GM12864 (cell line): ENCODE measurements at regions not wholly inside any gene's neighbourhood (a gene's known extent, or its start where the extent isn't known, plus 50 kb on each side); places are given as distances from the start of the nearest gene placed in this dataset.
"Not testable (repeated sequence)": the region's sequence is repeated elsewhere in the genome, so short reads cannot be mapped to it uniquely, and the experiment has no call there.

ENCODE experiments used
- DNase-seq: peaks from one replicate; pipeline ENCODE4 v3.0.0-alpha.2; 2011; ENCODE audit warnings: low read depth
- H3K4me3 ChIP-seq: 2 replicates; pipeline ENCODE4 v1.5.1; 2011; ENCODE audit warnings: mild to moderate bottlenecking, low read depth, low read length, control low read depth
- CTCF ChIP-seq: IDR thresholded peaks from 2 replicates; pipeline ENCODE4 v1.5.1; 2011; ENCODE audit warnings: low read depth, mild to moderate bottlenecking, moderate library complexity, low read length, control low read depth, inconsistent platforms; ENCODE audit errors: missing control alignments

DNA sequence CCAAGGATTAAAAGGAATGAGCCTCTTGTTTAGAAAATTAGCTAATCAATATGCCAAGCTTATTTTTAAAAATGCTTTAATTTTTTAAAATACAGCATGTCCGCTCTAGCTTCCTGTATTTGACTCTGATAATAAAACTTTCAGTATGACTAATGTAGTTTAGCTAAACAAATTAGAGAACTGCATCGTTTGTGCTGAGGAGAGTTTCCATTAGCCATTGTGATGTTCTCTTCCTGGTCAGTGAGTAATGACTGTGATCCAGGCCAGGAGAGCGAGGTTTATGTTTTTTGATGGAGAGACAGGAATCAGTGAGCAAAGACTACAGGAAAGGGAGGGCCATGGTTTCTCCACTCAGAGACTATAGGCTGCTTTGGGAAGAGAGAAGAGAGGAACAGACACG is 237.2 kb upstream of the ETAA1 start:
- DNase-seq, result no peak
- no peak for TF ChIP-seq CTCF
- no peak overlapping the region for H3K4me3 ChIP-seq

DNA sequence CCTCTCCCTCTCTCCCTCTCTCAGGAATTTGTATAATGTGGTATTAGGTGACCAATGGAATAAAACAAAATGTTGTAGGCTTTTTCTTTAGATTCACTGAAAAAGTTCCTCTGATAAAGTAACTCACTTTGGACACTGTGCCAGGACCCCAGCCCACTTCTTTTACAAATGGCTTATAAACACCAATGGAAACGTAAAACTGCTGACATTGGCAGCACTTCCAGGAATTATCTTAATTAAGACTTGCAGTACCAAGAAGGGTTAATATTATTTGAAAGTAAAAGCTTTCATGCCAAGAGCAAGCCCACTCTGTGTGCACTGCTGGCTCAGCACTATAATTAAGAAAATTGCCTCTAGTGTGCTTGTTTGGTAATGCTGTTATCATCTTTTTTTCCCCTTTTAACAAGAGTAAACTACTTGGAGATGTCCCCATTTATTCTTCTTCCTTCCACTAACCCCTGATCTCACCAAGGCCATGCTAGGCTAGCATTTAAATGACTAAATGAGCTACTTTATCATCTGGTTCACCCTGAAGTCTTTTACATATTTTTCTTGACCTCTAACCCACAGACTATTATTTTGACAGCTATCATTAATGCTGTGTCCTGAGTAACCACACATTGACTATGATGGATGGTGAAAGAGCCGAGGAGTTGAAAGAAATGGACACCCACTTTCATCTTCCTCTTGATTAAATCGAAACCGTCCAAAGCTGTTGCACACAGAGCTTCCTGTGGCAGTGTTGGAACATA is 232.2 kb upstream of the ETAA1 start:
- no peak for DNase-seq
- H3K4me3 ChIP-seq, result no peak overlapping the region
- no peak for TF ChIP-seq CTCF

DNA sequence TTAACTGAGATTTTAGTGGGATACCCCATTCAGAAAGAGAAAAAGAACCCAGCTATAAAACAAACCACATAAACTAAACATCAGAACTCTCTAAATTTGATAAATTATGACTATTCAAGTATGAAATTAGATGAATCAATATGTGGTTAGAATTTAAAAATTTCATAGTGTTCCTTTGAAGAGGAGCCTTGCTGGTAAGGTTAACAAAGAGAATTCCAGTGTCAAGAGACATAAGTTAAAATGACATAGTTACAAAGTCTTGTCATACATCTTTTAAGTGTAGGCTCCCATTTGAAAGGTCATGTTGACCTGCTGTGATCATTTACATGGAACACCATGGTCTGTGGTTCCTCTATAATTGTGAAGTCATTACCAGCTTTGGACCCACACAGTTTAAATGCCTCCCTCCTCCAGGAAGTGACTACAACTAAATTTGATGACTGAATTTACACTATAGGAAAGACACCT is 231.6 kb upstream of the ETAA1 start:
- no peak for DNase-seq
- no peak overlapping the region for H3K4me3 ChIP-seq
- no peak for TF ChIP-seq CTCF

DNA sequence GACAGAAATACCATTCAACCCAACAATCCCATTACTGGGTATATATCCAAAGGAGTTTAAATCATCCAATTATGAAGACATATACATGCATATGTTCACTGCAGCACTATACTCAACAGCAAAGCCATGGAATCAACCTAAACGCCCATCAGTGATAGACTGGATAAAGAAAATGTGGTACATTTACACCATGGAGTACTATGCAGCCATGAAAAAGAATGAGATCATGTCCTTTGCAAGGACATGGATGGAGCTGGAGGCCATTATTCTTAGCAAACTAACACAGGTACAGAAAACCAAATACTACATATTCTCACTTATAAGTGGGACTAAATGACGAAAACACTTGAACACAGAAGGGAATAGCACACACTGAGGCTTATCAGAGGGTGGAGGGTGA is 230.6 kb upstream of the ETAA1 start:
- H3K4me3 ChIP-seq, DNase-seq: not testable (repeated sequence)

DNA sequence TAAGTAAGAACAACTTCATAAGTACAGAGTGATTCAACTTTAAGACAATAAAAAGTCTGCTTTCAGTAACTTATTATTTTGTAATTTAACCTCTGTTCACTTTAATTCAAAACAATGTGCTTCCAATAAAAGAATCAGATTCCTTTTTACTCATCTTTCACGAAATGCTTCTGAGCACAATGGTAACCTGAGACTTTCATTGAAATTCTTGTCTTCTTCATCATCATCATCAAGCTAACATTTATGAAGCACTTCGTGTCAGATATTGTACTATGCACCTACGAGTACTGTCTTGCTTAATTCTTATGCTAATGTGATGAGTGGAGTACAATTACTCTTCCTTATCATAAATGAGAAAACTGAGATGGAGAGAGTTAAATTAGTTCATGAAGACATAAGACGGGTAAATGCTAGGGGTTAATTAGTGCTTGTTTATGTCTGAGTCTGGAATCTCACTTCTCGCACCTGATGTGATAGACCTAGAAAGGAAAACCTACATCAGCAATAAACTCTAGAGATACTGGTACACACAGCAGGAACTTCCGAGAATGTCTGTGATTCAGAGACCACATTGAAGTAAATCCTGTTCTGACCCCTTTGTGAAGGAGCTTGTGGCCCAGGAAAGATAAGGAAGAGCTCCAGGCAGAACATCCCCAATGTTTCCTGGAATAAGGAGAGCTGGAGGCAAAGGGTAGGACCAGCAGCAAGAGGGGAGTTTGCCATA is 227.6 kb upstream of the ETAA1 start:
- no peak for DNase-seq
- no peak overlapping the region for H3K4me3 ChIP-seq
- TF ChIP-seq CTCF, result no peak

GRCh38 chr2:67179526-67179925 is 217.6 kb upstream of the ETAA1 start:
- H3K4me3 ChIP-seq, result no peak overlapping the region
- no peak for DNase-seq
- no peak for TF ChIP-seq CTCF

GRCh38 chr2:67180841-67181240 is 216.3 kb upstream of the ETAA1 start:
- DNase-seq, result no peak
- no peak for TF ChIP-seq CTCF
- H3K4me3 ChIP-seq, result no peak overlapping the region
